HG03196 (cell line): ENCODE measurements at regions not wholly inside any gene's neighbourhood (a gene's known extent, or its start where the extent isn't known, plus 50 kb on each side); places are given as distances from the start of the nearest gene placed in this dataset.

Experiments used
- ATAC-seq: cut with Tn5 transposase; IDR thresholded peaks from one replicate; pipeline ENCODE4 v1.9.1; 2021; ENCODE audit not compliant: unreplicated experiment

- ATAC-seq = no peak
These were observed 420.3 kb downstream of the FAT4 start for GRCh38 chr4:125735102-125735501.

GRCh38 chr4:125736057-125736456 is 421.3 kb downstream of the FAT4 start:
- ATAC-seq = no peak

- ATAC-seq = no peak
These were observed 425.0 kb downstream of the FAT4 start for GRCh38 chr4:125739760-125740159.

- no peak for ATAC-seq
These were observed 427.2 kb downstream of the FAT4 start for GRCh38 chr4:125741825-125742452.

GRCh38 chr4:125744891-125745364 is 430.2 kb downstream of the FAT4 start:
- no peak for ATAC-seq

GRCh38 chr4:125749354-125749753 is 434.6 kb downstream of the FAT4 start:
- no peak for ATAC-seq

GRCh38 chr4:125750399-125750798 is 435.6 kb downstream of the FAT4 start:
- ATAC-seq = no peak

- ATAC-seq = no peak
These were observed 436.2 kb downstream of the FAT4 start for GRCh38 chr4:125750828-125751466.

GRCh38 chr4:125758438-125758837 is 443.7 kb downstream of the FAT4 start:
- no peak for ATAC-seq

GRCh38 chr4:125760201-125760819 is 445.6 kb downstream of the FAT4 start:
- no peak for ATAC-seq

- ATAC-seq = no peak
These were observed 446.2 kb downstream of the FAT4 start for GRCh38 chr4:125760956-125761355.

GRCh38 chr4:125762537-125762936 is 447.8 kb downstream of the FAT4 start:
- no peak for ATAC-seq

GRCh38 chr4:125765941-125766340 is 451.2 kb downstream of the FAT4 start:
- no peak for ATAC-seq

- ATAC-seq = peak; percentile 38
These were observed 456.2 kb downstream of the FAT4 start for GRCh38 chr4:125770814-125771398.

GRCh38 chr4:125772680-125773079 is 457.9 kb downstream of the FAT4 start:
- peak; percentile 84 for ATAC-seq

GRCh38 chr4:125773502-125773901 is 458.7 kb downstream of the FAT4 start:
- ATAC-seq = no peak

GRCh38 chr4:125773931-125774330 is 459.2 kb downstream of the FAT4 start:
- no peak for ATAC-seq

- ATAC-seq = no peak
These were observed 461.4 kb downstream of the FAT4 start for GRCh38 chr4:125776146-125776545.

GRCh38 chr4:125780164-125780563 is 465.4 kb downstream of the FAT4 start:
- ATAC-seq = no peak

- ATAC-seq = no peak
These were observed 466.0 kb downstream of the FAT4 start for GRCh38 chr4:125780747-125781146.

- ATAC-seq = no peak
These were observed 466.9 kb downstream of the FAT4 start for GRCh38 chr4:125781651-125782050.

GRCh38 chr4:125784741-125785140 is 470.0 kb downstream of the FAT4 start:
- no peak for ATAC-seq
